BE2C (cell line): ENCODE measurements at regions not wholly inside any gene's neighbourhood (a gene's known extent, or its start where the extent isn't known, plus 50 kb on each side); places are given as distances from the start of the nearest gene placed in this dataset.

ENCODE experiments used
- DNase-seq: peaks from one replicate; pipeline ENCODE4 v3.0.0-alpha.2; 2020
- H3K27me3 ChIP-seq: fragments of 250-450 bp; sonication (Bioruptor Pico); 2 replicates; pipeline ENCODE4 v1.5.1; 2020; ENCODE audit warnings: mild to moderate bottlenecking
- H3K36me3 ChIP-seq: fragments of 250-450 bp; sonication (Bioruptor Pico); 2 replicates; pipeline ENCODE4 v1.5.1; 2020; ENCODE audit warnings: mild to moderate bottlenecking
- H3K4me1 ChIP-seq: fragments of 250-450 bp; sonication (Bioruptor Pico); 2 replicates; pipeline ENCODE4 v1.5.1; 2020
- H3K4me3 ChIP-seq: 2 replicates; pipeline ENCODE4 v1.5.1; 2011; ENCODE audit warnings: low read depth, low read length
- H3K9me3 ChIP-seq: fragments of 250-450 bp; sonication (Bioruptor Pico); 2 replicates; pipeline ENCODE4 v1.5.1; 2020
- CTCF ChIP-seq: IDR thresholded peaks from 2 replicates; pipeline ENCODE4 v1.5.1; 2012; ENCODE audit warnings: mild to moderate bottlenecking, low read depth, low read length

GRCh38 chr2:4908461-4908860 is 783.7 kb upstream of the SOX11 start:
- Histone ChIP-seq H3K9me3 (no peaks in the 10 kb centered on the region; the same call in 1 of the 2 replicates), H3K4me3 (no peak overlapping the region), H3K36me3 (no peaks in the 10 kb centered on the region), H3K27me3 (no peaks in the 10 kb centered on the region), H3K4me1 (no peaks in the 10 kb centered on the region)
- TF ChIP-seq CTCF, result no peak
- DNase-seq, result no peak

- H3K4me3 ChIP-seq, result no peak overlapping the region
- H3K9me3 ChIP-seq, result no peaks in the 10 kb centered on the region; the same call in 1 of the 2 replicates
- TF ChIP-seq CTCF, result no peak
- DNase-seq, result no peak
- no peaks in the 10 kb centered on the region for H3K36me3 ChIP-seq
- H3K27me3 ChIP-seq, result no peaks in the 10 kb centered on the region
- no peaks in the 10 kb centered on the region for H3K4me1 ChIP-seq
Observed at GRCh38 chr2:4909346-4910009, 782.7 kb upstream of the SOX11 start.

- DNase-seq, result no peak
- Histone ChIP-seq H3K27me3 (no peaks in the 10 kb centered on the region), H3K36me3 (no peaks in the 10 kb centered on the region), H3K4me3 (no peak overlapping the region), H3K4me1 (no peaks in the 10 kb centered on the region), H3K9me3 (no peaks in the 10 kb centered on the region; the same call in 1 of the 2 replicates)
- no peak for TF ChIP-seq CTCF
Observed at GRCh38 chr2:4914036-4914435, 778.1 kb upstream of the SOX11 start.

GRCh38 chr2:4914551-4914950 is 777.6 kb upstream of the SOX11 start:
- DNase-seq, result no peak
- Histone ChIP-seq H3K4me3 (no peak overlapping the region), H3K27me3 (no peaks in the 10 kb centered on the region), H3K36me3 (no peaks in the 10 kb centered on the region), H3K4me1 (no peaks in the 10 kb centered on the region), H3K9me3 (no peaks in the 10 kb centered on the region; the same call in 1 of the 2 replicates)
- no peak for TF ChIP-seq CTCF

GRCh38 chr2:4915357-4915756 is 776.8 kb upstream of the SOX11 start:
- no peaks in the 10 kb centered on the region for H3K36me3 ChIP-seq
- H3K4me3 ChIP-seq, result no peak overlapping the region
- no peak for TF ChIP-seq CTCF
- H3K27me3 ChIP-seq, result no peaks in the 10 kb centered on the region
- no peaks in the 10 kb centered on the region for H3K9me3 ChIP-seq
- H3K4me1 ChIP-seq, result no peaks in the 10 kb centered on the region
- DNase-seq, result no peak

GRCh38 chr2:4916094-4916493 is 776.1 kb upstream of the SOX11 start:
- Histone ChIP-seq H3K4me3 (no peak overlapping the region), H3K9me3 (no peaks in the 10 kb centered on the region), H3K27me3 (no peaks in the 10 kb centered on the region), H3K4me1 (no peaks in the 10 kb centered on the region), H3K36me3 (no peaks in the 10 kb centered on the region)
- TF ChIP-seq CTCF, result no peak
- no peak for DNase-seq
